Stimulated activated CD8-positive, alpha-beta memory T cell treated with anti-CD3 and anti-CD28 coated beads, Interleukin-4, amount 100 ng/mL, for 4 hours (primary cell): ENCODE measurements at regions not wholly inside any gene's neighbourhood (a gene's known extent, or its start where the extent isn't known, plus 50 kb on each side); places are given as distances from the start of the nearest gene placed in this dataset.

Experiments used
- DNase-seq, 2 donors: peaks; one replicate each; pipeline ENCODE4 v3.0.0-alpha.2; 2020; ENCODE audit warnings: low read depth in 2 of 2, low spot score in 1 of 2

GRCh38 chr4:58711039-58711438 is 1600.9 kb upstream of the IGFBP7 start:
- DNase-seq: no peak

GRCh38 chr4:58688568-58688967 is 1578.4 kb upstream of the IGFBP7 start:
- DNase-seq: no peak

- DNase-seq: no peak
These were observed 1569.7 kb upstream of the IGFBP7 start for GRCh38 chr4:58679886-58680285.

GRCh38 chr4:58679051-58679450 is 1568.9 kb upstream of the IGFBP7 start:
- no peak for DNase-seq

GRCh38 chr4:58669783-58670182 is 1559.6 kb upstream of the IGFBP7 start:
- no peak for DNase-seq

GRCh38 chr4:58665649-58666048 is 1555.5 kb upstream of the IGFBP7 start:
- no peak for DNase-seq

- DNase-seq: no peak
These were observed 1548.5 kb upstream of the IGFBP7 start for GRCh38 chr4:58658701-58659100.

- no peak for DNase-seq
These were observed 1543.1 kb upstream of the IGFBP7 start for GRCh38 chr4:58653251-58653650.

- no peak for DNase-seq
These were observed 1539.0 kb upstream of the IGFBP7 start for GRCh38 chr4:58649226-58649625.

- DNase-seq: no peak
These were observed 1535.9 kb upstream of the IGFBP7 start for GRCh38 chr4:58646126-58646525.

- no peak for DNase-seq
These were observed 1534.4 kb upstream of the IGFBP7 start for GRCh38 chr4:58644549-58644948.

- no peak for DNase-seq
These were observed 1526.2 kb upstream of the IGFBP7 start for GRCh38 chr4:58636381-58636780.

GRCh38 chr4:58617226-58617625 is 1507.0 kb upstream of the IGFBP7 start:
- no peak for DNase-seq

GRCh38 chr4:58611012-58611411 is 1500.8 kb upstream of the IGFBP7 start:
- no peak for DNase-seq

GRCh38 chr4:58606303-58606702 is 1496.1 kb upstream of the IGFBP7 start:
- DNase-seq: no peak

- DNase-seq: no peak
These were observed 1493.8 kb upstream of the IGFBP7 start for GRCh38 chr4:58603951-58604350.

GRCh38 chr4:58602731-58603359 is 1492.7 kb upstream of the IGFBP7 start:
- DNase-seq: no peak

- no peak for DNase-seq
These were observed 1491.8 kb upstream of the IGFBP7 start for GRCh38 chr4:58602022-58602421.

- DNase-seq: no peak
These were observed 1490.1 kb upstream of the IGFBP7 start for GRCh38 chr4:58600290-58600689.

- no peak for DNase-seq
These were observed 1480.5 kb upstream of the IGFBP7 start for GRCh38 chr4:58590722-58591121.

- DNase-seq: no peak
These were observed 1477.7 kb upstream of the IGFBP7 start for GRCh38 chr4:58587856-58588255.

- DNase-seq: no peak
These were observed 1456.1 kb upstream of the IGFBP7 start for GRCh38 chr4:58566260-58566659.

GRCh38 chr4:58564695-58565475 is 1454.7 kb upstream of the IGFBP7 start:
- DNase-seq: no peak
